Tibial artery (tissue), 4 donors: ENCODE measurements at regions not wholly inside any gene's neighbourhood (a gene's known extent, or its start where the extent isn't known, plus 50 kb on each side); places are given as distances from the start of the nearest gene placed in this dataset.

Source experiments
- DNase-seq, 2 donors: peaks; one replicate each; pipeline ENCODE4 v3.0.0-alpha.2; 2019
- H3K27ac ChIP-seq, 2 donors: fragments of 200-600 bp; sonication (generic) in 1 of 2; 1 replicate in 1 of 2; 2 replicates in 1 of 2; pipeline ENCODE4 v1.5.1; 2018 to 2019; ENCODE audit warnings: mild to moderate bottlenecking in 1 of 2
- H3K27me3 ChIP-seq, 2 donors: fragments of 200-600 bp; sonication (generic) in 1 of 2; one replicate each; pipeline versions ENCODE4 v1.5.1 to v1.6.0; 2016 to 2019
- H3K36me3 ChIP-seq, 3 donors: fragments of 200-600 bp; sonication (generic) in 2 of 3; one replicate each; pipeline ENCODE4 v1.5.1; 2016 to 2019; ENCODE audit warnings: mild to moderate bottlenecking in 2 of 3
- H3K4me1 ChIP-seq, 4 donors: fragments of 200-600 bp; sonication (generic) in 2 of 4; 1 replicate in 3 of 4; 2 replicates in 1 of 4; pipeline ENCODE4 v1.5.1; 2016 to 2019
- H3K4me3 ChIP-seq, 2 donors: fragments of 200-600 bp; sonication (generic) in 1 of 2; 1 replicate in 1 of 2; 2 replicates in 1 of 2; pipeline ENCODE4 v1.5.1; 2018 to 2019; ENCODE audit warnings: mild to moderate bottlenecking in 2 of 2
- H3K9me3 ChIP-seq, 3 donors: fragments of 200-600 bp; sonication (generic) in 1 of 3; one replicate each; pipeline ENCODE4 v1.5.1; 2016 to 2019
- intact Hi-C: fragments of 100-400 bp; cut with DNase I; formaldehyde crosslinking; loops from one replicate; pipeline ENCODE4 v1.15.0; 2023; ENCODE audit warnings: low total_unique reads
- TF ChIP-seq, protein P1 (sequence below), 2 experiments: fragments of 200-600 bp in 1 of 2; fragments of 450-650 bp in 1 of 2; IDR thresholded peaks; one replicate each; pipeline ENCODE4 v1.5.1; 2017 to 2019; ENCODE audit warnings: antibody characterized with exemption in 2 of 2, mild to moderate bottlenecking in 1 of 2, moderate library complexity in 1 of 2

DNA sequence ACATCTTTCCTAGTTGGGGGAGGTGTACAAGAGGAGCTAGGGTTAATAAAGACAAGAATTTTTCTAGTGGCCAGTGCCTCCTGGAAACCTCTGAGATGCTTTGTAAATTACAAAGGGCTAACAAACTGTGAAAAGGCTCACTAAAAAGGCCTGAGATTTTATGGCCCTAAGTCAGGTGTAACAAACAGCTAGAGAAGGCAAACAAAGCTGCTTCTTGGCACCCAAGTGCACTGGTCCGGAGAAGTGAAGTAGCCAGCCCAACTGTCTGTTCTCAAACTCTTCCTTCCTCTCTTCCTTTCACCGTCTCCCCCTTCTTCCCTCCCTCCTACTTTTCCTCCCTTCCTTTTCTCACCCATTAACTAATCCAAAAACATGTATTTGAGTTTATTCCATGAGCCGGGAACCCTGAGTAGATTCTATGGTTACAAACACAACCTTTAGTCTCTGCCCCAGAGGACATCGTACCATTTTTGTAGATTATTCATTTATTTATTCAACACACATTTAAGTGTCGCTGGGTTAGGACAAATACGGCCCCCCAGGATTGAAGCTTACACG, 143.4 kb upstream of the PCGF5 start:
- Histone ChIP-seq H3K27ac (peak overlapping the region; percentile 84 to 87), H3K9me3 (no peaks in the 10 kb centered on the region), H3K4me1 (peaks cover 0 to 39% (median 15%) of the 10 kb centered on the region in 4 donors), H3K36me3 (no peaks in the 10 kb centered on the region), H3K27me3 (no peaks in the 10 kb centered on the region), H3K4me3 (peak overlapping the region; percentile 9 to 25)
- no peak for DNase-seq
- intact Hi-C loops: no loop called here
- TF ChIP-seq, protein P1, sequence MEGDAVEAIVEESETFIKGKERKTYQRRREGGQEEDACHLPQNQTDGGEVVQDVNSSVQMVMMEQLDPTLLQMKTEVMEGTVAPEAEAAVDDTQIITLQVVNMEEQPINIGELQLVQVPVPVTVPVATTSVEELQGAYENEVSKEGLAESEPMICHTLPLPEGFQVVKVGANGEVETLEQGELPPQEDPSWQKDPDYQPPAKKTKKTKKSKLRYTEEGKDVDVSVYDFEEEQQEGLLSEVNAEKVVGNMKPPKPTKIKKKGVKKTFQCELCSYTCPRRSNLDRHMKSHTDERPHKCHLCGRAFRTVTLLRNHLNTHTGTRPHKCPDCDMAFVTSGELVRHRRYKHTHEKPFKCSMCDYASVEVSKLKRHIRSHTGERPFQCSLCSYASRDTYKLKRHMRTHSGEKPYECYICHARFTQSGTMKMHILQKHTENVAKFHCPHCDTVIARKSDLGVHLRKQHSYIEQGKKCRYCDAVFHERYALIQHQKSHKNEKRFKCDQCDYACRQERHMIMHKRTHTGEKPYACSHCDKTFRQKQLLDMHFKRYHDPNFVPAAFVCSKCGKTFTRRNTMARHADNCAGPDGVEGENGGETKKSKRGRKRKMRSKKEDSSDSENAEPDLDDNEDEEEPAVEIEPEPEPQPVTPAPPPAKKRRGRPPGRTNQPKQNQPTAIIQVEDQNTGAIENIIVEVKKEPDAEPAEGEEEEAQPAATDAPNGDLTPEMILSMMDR (IDR thresholded peaks at IDR 0.05): no peak

DNA sequence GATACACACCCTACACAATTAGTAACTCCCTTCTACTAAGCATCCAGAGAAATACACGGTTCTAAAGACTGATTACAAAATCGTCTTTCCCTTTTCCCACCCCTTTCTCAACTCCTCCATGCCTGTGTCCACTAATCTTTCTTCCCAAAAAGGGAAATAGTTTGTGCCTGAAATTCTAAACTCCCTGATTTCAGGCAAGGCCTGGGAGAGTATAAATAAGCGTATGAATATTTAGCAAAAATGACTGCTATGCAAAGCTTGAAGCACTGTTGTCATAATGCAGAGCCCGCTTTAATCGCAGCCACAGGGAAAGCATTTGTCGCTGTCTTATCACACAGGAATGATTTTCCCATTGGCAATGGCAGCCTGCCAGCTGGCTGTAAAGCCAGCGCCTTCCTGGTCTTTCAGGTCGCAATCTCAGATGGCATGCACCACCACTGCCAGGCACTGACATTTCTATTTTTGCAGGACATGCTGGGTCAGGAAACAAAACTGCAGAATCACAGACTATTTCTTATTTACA, 142.9 kb upstream of the PCGF5 start:
- H3K27ac ChIP-seq: peak overlapping the region; percentile 84 to 87
- TF ChIP-seq, protein P1 (IDR thresholded peaks at IDR 0.05): no peak
- DNase-seq: peak; percentile 46 to 85

DNA sequence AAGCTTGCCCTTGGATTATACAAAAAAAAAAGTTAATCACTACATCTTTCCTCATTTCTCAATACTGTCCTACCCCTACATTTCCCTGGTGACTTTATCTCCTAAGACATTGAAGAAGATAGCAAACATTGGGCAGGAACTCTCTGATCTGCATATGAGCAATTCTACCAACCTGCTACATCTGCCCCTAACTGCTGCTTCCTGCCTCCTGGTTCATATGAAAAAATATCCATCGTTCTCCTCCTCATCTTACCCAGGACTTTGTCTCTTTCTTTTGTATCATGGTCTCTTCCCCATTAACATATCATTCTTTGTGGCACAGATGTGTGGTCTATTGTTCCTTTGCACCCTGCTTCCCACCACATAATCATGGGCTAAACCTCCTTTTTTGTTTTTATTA, 139.7 kb upstream of the PCGF5 start:
- peaks cover 0 to 35% (median 15%) of the 10 kb centered on the region in 4 donors for H3K4me1 ChIP-seq
- intact Hi-C loops: no loop called here
- H3K4me3 ChIP-seq: no peak overlapping the region
- DNase-seq: no peak
- no peaks in the 10 kb centered on the region for H3K27me3 ChIP-seq
- TF ChIP-seq, protein P1 (IDR thresholded peaks at IDR 0.05): no peak
- no peak overlapping the region for H3K27ac ChIP-seq
- no peaks in the 10 kb centered on the region for H3K36me3 ChIP-seq
- H3K9me3 ChIP-seq: no peaks in the 10 kb centered on the region

More for the DNA sequence above, 142.9 kb upstream of the PCGF5 start:
- Histone ChIP-seq H3K4me3 (peak overlapping the region; percentile 9 to 25), H3K4me1 (peaks cover 0 to 39% (median 15%) of the 10 kb centered on the region in 4 donors), H3K9me3 (no peaks in the 10 kb centered on the region), H3K27me3 (no peaks in the 10 kb centered on the region), H3K36me3 (no peaks in the 10 kb centered on the region)
- intact Hi-C loops: no loop called here

DNA sequence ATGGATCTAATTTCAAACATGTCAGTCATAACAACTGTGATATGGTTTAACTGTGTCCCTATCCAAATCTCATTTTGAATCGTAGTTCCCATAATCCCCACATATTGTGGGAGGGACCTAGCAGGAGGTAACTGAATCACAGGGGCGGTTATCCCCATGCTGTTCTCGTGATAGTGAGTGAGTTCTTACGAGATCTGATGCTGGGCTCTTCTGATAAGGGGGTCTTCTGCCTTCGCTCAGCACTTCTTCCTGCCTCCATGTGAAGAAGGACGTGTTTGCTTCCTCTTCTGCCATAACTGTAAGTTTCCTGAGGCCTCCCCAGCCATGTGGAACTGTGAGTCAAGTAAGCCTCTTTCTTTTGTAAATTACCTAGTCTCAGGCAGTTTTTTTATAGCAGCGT, 138.0 kb upstream of the PCGF5 start:
- no peaks in the 10 kb centered on the region for H3K9me3 ChIP-seq
- no peaks in the 10 kb centered on the region for H3K36me3 ChIP-seq
- no peak overlapping the region for H3K27ac ChIP-seq
- intact Hi-C loops: no loop called here
- DNase-seq: no peak
- TF ChIP-seq, protein P1 (IDR thresholded peaks at IDR 0.05): no peak
- H3K4me1 ChIP-seq: peaks cover 0 to 20% (median 8%) of the 10 kb centered on the region in 4 donors
- H3K4me3 ChIP-seq: no peak overlapping the region
- no peaks in the 10 kb centered on the region for H3K27me3 ChIP-seq

DNA sequence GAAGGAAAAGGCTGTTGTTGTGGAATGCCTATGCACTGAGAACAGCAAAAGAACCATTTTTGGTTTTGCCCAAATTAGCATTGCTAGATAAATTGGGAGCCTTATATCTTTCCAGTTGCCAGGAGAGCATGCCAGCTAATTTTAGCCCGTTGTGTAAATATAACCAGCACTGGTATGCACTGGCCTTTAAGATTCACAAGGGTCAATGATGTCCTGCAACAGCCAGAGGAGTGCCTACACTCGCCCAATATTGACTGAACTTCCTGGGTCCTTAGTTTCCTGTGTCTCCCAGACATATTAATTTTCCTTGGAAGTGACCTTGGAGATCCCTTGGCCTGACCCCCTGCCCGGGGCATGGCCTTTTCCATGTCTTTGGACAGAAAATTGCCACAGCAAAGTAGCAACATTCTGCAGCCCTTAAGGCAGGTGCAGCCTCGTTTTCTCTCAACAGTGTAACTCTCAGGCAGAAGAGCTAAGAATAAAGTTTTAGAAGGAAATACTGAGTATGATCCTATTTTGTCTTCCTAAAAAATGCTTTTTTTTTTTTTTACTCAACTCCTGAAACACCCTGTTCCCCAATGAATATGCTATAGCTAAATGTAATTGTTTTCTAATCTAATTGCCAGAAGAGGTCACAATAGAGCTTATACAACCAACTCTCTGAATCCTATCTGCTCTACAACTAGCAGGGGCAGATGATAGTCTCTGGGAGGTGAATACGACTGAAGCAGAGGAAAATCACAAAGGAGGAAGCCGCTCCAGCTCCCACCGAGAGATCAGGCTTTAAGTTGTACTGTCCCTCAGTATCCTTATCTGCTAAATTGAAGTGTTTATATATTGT, 131.9 kb upstream of the PCGF5 start:
- Histone ChIP-seq H3K4me1 (peaks cover 0 to 47% (median 28%) of the 10 kb centered on the region in 4 donors), H3K9me3 (peaks cover 0 to 2% (median 0%) of the 10 kb centered on the region in 3 donors), H3K36me3 (no peaks in the 10 kb centered on the region), H3K27me3 (no peaks in the 10 kb centered on the region), H3K4me3 (no peak overlapping the region), H3K27ac (peak overlapping the region; percentile 49 to 69)
- intact Hi-C loops: no loop called here
- TF ChIP-seq, protein P1 (IDR thresholded peaks at IDR 0.05): no peak
- DNase-seq: no peak
